ENCODE measurements at regions not wholly inside any gene's neighbourhood (a gene's known extent, or its start where the extent isn't known, plus 50 kb on each side); places are given as distances from the start of the nearest gene placed in this dataset.

GRCh38 chr21:31498985-31499384, 154.9 kb upstream of the TIAM1 start:
- DNase-seq (ENCODE audit: low read depth), result no peak
- TF ChIP-seq, protein P1, sequence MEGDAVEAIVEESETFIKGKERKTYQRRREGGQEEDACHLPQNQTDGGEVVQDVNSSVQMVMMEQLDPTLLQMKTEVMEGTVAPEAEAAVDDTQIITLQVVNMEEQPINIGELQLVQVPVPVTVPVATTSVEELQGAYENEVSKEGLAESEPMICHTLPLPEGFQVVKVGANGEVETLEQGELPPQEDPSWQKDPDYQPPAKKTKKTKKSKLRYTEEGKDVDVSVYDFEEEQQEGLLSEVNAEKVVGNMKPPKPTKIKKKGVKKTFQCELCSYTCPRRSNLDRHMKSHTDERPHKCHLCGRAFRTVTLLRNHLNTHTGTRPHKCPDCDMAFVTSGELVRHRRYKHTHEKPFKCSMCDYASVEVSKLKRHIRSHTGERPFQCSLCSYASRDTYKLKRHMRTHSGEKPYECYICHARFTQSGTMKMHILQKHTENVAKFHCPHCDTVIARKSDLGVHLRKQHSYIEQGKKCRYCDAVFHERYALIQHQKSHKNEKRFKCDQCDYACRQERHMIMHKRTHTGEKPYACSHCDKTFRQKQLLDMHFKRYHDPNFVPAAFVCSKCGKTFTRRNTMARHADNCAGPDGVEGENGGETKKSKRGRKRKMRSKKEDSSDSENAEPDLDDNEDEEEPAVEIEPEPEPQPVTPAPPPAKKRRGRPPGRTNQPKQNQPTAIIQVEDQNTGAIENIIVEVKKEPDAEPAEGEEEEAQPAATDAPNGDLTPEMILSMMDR (IDR thresholded peaks at IDR 0.05; ENCODE audit: insufficient read depth, low read depth, low read length, missing control alignments), result no peak

GRCh38 chr21:31497914-31498313, 153.9 kb upstream of the TIAM1 start:
- H3K4me3 ChIP-seq (ENCODE audit: low read depth, low read length), result no peak overlapping the region
- TF ChIP-seq, protein P1 (IDR thresholded peaks at IDR 0.05; ENCODE audit: insufficient read depth, low read depth, low read length, missing control alignments), result no peak
- no peak for DNase-seq (ENCODE audit: low read depth)

More at GRCh38 chr21:31498985-31499384, 154.9 kb upstream of the TIAM1 start:
- H3K4me3 ChIP-seq (ENCODE audit: low read depth, low read length), result no peak overlapping the region

DNA sequence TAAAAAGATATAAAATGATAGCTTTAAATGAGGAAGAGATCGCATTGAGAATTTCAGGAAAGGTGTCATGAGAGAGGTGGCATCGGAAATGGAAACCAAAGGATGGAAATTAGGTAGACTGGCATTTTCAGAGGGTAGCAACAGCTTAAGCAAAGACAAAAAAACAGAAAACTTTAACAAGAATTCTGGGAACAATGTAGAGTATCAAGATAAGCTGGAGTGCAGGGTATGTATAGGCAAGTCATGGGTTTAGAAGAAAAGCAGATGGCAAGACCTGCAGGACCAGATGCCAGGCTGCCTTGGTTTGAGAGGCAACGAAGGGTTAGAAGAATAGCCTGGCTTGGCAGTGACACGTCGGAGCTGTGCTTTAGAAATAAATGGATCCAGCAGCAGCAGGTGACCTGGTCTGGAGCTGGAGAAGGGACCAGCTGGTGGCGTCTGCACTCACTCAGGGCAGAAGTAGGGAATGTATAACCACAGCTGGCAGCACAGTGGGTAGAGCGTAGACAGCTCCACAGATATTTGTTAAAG, 149.4 kb upstream of the TIAM1 start:
- no peak for DNase-seq (ENCODE audit: low read depth)
- no peak overlapping the region for H3K4me3 ChIP-seq (ENCODE audit: low read depth, low read length)
- TF ChIP-seq, protein P1 (IDR thresholded peaks at IDR 0.05; ENCODE audit: insufficient read depth, low read depth, low read length, missing control alignments), result no peak

DNA sequence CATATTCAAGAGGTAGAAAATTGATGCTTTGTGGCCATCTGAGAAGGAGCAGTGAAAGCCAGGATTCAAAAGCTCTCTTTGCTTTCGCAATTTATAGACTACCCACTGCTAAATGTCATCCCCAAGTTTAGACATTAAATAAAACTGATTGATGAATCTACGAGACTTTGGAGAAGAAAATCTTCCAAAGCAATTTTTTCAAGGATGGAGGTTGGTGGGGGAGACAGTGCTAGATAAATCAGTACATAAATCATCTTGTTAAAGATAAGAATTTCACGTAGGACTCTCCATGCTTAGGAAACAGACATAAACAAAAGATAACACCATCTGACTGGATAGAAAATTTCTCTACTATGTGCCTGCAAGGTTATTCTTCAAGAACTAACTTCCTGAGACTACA, 147.6 kb upstream of the TIAM1 start:
- TF ChIP-seq, protein P1 (IDR thresholded peaks at IDR 0.05; ENCODE audit: insufficient read depth, low read depth, low read length, missing control alignments), result no peak
- DNase-seq (ENCODE audit: low read depth), result no peak
- H3K4me3 ChIP-seq (ENCODE audit: low read depth, low read length), result no peak overlapping the region

GRCh38 chr21:31490443-31490842, 146.4 kb upstream of the TIAM1 start:
- TF ChIP-seq, protein P1 (IDR thresholded peaks at IDR 0.05; ENCODE audit: insufficient read depth, low read depth, low read length, missing control alignments), result no peak
- no peak overlapping the region for H3K4me3 ChIP-seq (ENCODE audit: low read depth, low read length)
- DNase-seq (ENCODE audit: low read depth), result no peak

DNA sequence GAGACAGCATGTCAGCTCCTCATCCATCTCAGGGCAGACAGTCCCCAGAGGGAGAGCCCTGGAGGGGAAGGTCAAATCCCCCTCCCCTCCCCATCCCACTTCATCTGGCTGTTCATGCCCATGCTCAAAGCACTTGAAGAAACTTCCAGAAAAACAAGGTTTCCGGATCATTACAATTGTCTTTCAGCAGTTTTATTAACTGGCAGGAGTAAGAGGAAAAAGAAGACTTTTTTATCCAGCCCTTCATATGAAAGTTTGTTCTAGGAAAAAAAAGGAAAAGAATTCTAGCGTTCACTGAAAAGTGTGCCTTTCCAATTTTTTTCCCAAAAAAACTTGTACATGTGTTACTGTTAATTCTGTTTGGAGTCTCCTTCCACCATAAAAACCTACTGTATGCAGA, 145.7 kb upstream of the TIAM1 start:
- DNase-seq (ENCODE audit: low read depth), result no peak
- TF ChIP-seq, protein P1 (IDR thresholded peaks at IDR 0.05; ENCODE audit: insufficient read depth, low read depth, low read length, missing control alignments), result no peak
- H3K4me3 ChIP-seq (ENCODE audit: low read depth, low read length), result no peak overlapping the region

- no peak overlapping the region for H3K4me3 ChIP-seq (ENCODE audit: low read depth, low read length)
- no peak for DNase-seq (ENCODE audit: low read depth)
- TF ChIP-seq, protein P1 (IDR thresholded peaks at IDR 0.05; ENCODE audit: insufficient read depth, low read depth, low read length, missing control alignments), result no peak
Observed at GRCh38 chr21:31489014-31489413, 145.0 kb upstream of the TIAM1 start.

Measured in GM12865 (cell line).